ENCODE measurements at regions not wholly inside any gene's neighbourhood (a gene's known extent, or its start where the extent isn't known, plus 50 kb on each side); places are given as distances from the start of the nearest gene placed in this dataset.

DNA sequence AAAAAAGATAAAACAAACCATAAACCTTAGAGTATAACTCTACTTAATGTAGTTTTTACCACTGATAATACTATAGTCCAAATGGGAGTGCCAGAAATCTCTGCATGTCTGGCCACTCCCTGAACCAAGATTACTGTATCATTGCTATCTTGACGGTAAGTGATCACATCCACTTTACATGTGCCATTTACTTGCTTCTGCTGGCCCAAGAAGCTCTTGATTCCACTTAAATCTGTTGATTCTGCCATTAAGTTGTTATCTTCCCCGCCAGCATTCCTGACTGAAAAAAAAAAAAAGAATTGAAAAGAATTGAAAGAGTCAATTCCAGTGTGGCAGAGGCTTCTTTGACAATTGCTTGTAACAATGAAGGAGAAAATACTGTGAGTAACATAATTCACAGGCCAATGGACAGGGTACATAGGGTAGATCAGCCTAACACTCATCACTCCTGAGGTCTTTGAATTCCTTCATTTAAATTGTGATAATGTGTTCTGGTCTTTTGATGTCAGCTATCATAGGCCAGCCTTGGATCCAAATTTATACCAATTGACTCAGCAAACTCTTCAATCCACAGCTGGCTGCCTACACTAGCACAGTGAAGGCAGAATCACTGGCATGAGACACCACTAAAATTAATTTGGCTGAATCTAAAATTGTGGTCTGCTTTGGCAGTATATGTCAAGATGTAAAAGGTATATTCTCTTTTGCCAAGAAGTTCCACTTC, 665.2 kb upstream of the FLRT2 start:
- Histone ChIP-seq H3K79me2 (ENCODE audit: control insufficient read depth, insufficient read depth, low read length) (no peaks in the 10 kb centered on the region), H3K4me2 (ENCODE audit: insufficient read depth, low read length) (no peak overlapping the region), H2AFZ (ENCODE audit: low read depth, low read length) (no peak overlapping the region), H3K27ac (ENCODE audit: insufficient read depth, low read depth, low read length) (no peak overlapping the region), H3K9me3 (replicated peaks; ENCODE audit: control insufficient read depth, insufficient read depth, low read length) (no peaks in the 10 kb centered on the region), H3K4me3 (replicated peaks in 1 of 3; ENCODE audit: insufficient read depth in 1 of 3, low read depth in 1 of 3, low read length in 3 of 3) (no peak overlapping the region), H3K27me3 (ENCODE audit: control insufficient read depth in 2 of 2, insufficient read depth in 2 of 2, low read length in 2 of 2) (no peaks in the 10 kb centered on the region), H3K36me3 (ENCODE audit: control insufficient read depth in 2 of 2, extremely low read depth in 1 of 2, insufficient read depth in 2 of 2, low read length in 2 of 2) (no peaks in the 10 kb centered on the region), H3K9ac (replicated peaks; ENCODE audit: extremely low read depth, insufficient read depth, low read length) (no peak overlapping the region), H3K4me1 (ENCODE audit: control insufficient read depth, extremely low read depth, insufficient read depth, low read length) (no peaks in the 10 kb centered on the region), H4K20me1 (replicated peaks; ENCODE audit: control insufficient read depth, extremely low read depth, insufficient read depth, low read length) (no peaks in the 10 kb centered on the region), H3K9me1 (replicated peaks; ENCODE audit: control insufficient read depth, extremely low read depth, insufficient read depth, low read length) (no peaks in the 10 kb centered on the region)
- DNase-seq (ENCODE audit: low read depth, low spot score) = no peak
- dilution Hi-C loops (cut with MboI; ENCODE audit: extremely low pct_ligation_motif_present, low sequenced_read_pairs) (no loop called here), intact Hi-C loops (cut with micrococcal nuclease) (no loop called here)
- ChIA-PET CTCF (no interaction called here), POLR2A (no interaction called here)
- BruUV-seq (replicated peaks) = no TSS peak
- no peak for TF ChIP-seq EZH2 (IDR thresholded peaks at IDR 0.05; ENCODE audit: borderline replicate concordance, low read depth, low read length, severe bottlenecking)
- no peak for TF ChIP-seq POLR2AphosphoS5 (IDR thresholded peaks at IDR 0.05; ENCODE audit: insufficient read depth, low read depth, low read length)
- no peak for TF ChIP-seq FOS (IDR thresholded peaks at IDR 0.05; ENCODE audit: borderline replicate concordance, insufficient read depth, low read length)
- no peak for TF ChIP-seq GATA2 (IDR thresholded peaks at IDR 0.05; ENCODE audit: insufficient read depth, insufficient read length, low read depth, low read length)
- TF ChIP-seq MYC (IDR thresholded peaks at IDR 0.05; ENCODE audit: low read depth, low read length) = no peak
- TF ChIP-seq MAX (IDR thresholded peaks at IDR 0.05; ENCODE audit: insufficient read depth, insufficient read length) = no peak
- no peak for TF ChIP-seq JUN (IDR thresholded peaks at IDR 0.05; ENCODE audit: borderline replicate concordance, insufficient read depth, insufficient read length, low read depth)
- TF ChIP-seq, protein P1, sequence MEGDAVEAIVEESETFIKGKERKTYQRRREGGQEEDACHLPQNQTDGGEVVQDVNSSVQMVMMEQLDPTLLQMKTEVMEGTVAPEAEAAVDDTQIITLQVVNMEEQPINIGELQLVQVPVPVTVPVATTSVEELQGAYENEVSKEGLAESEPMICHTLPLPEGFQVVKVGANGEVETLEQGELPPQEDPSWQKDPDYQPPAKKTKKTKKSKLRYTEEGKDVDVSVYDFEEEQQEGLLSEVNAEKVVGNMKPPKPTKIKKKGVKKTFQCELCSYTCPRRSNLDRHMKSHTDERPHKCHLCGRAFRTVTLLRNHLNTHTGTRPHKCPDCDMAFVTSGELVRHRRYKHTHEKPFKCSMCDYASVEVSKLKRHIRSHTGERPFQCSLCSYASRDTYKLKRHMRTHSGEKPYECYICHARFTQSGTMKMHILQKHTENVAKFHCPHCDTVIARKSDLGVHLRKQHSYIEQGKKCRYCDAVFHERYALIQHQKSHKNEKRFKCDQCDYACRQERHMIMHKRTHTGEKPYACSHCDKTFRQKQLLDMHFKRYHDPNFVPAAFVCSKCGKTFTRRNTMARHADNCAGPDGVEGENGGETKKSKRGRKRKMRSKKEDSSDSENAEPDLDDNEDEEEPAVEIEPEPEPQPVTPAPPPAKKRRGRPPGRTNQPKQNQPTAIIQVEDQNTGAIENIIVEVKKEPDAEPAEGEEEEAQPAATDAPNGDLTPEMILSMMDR (IDR thresholded peaks at IDR 0.05; ENCODE audit: extremely low read depth in 1 of 2, insufficient read depth in 1 of 2, low read depth in 1 of 2, low read length in 2 of 2) = no peak
- no peak for TF ChIP-seq POLR2A (IDR thresholded peaks at IDR 0.05; ENCODE audit: low read depth, low read length)
- FAIRE-seq = no peak
